Uterus (tissue), 2 donors: ENCODE measurements at regions not wholly inside any gene's neighbourhood (a gene's known extent, or its start where the extent isn't known, plus 50 kb on each side); places are given as distances from the start of the nearest gene placed in this dataset.

Experiments
- CTCF ChIP-seq, 4 experiments: fragments of 200-600 bp in 2 of 4; fragments of 450-650 bp in 2 of 4; sonication (generic) in 2 of 4; IDR thresholded peaks; one replicate each; pipeline ENCODE4 v1.5.1; 2016 to 2019; ENCODE audit warnings: antibody characterized with exemption in 4 of 4, mild to moderate bottlenecking in 2 of 4, moderate library complexity in 1 of 4
- POLR2A ChIP-seq, 2 donors: fragments of 450-650 bp; IDR thresholded peaks; one replicate each; pipeline ENCODE4 v1.6.1; 2016; ENCODE audit warnings: antibody characterized with exemption in 2 of 2, mild to moderate bottlenecking in 1 of 2, moderate library complexity in 1 of 2

- TF ChIP-seq CTCF (IDR thresholded peaks at IDR 0.05): no peak
- TF ChIP-seq POLR2A (IDR thresholded peaks at IDR 0.05): no peak
Measured at GRCh38 chr6:121539439-121539838, 104.0 kb downstream of the GJA1 start.
